Activated CD8-positive, alpha-beta T cell treated with anti-CD3 and anti-CD28 coated beads, Interleukin-2, amount 10 ng/mL, durations not matched to agents 7 days and 5 days (primary cell): ENCODE measurements at regions not wholly inside any gene's neighbourhood (a gene's known extent, or its start where the extent isn't known, plus 50 kb on each side); places are given as distances from the start of the nearest gene placed in this dataset.
"Not testable (repeated sequence)": the region's sequence is repeated elsewhere in the genome, so short reads cannot be mapped to it uniquely, and the experiment has no call there.

Experiments used
- ATAC-seq: fragments of 150-1000 bp; cut with Tn5 transposase; one replicate; pipeline ENCODE4 v1.10.0; 2021; ENCODE audit warnings: moderate library complexity
- CTCF ChIA-PET: fragments of 350-600 bp; sonication (Branson Sonifier 250); formaldehyde crosslinking; loops from one replicate; lab custom pipeline; 2021; ENCODE audit warnings: antibody characterized with exemption; lab: Charles Lee
- POLR2A ChIA-PET: fragments of 350-600 bp; sonication (Branson Sonifier 250); formaldehyde crosslinking; loops from one replicate; lab custom pipeline; 2021; ENCODE audit warnings: antibody characterized with exemption; lab: Charles Lee
- DNase-seq: peaks from one replicate; pipeline ENCODE4 v3.0.0-alpha.2; 2020
- H3K27ac Mint-ChIP-seq: one replicate; pipeline ENCODE4 v1.8.0; 2021; ENCODE audit warnings: mild to moderate bottlenecking, mixed read lengths
- H3K27me3 Mint-ChIP-seq: one replicate; pipeline ENCODE4 v1.8.0; 2021; ENCODE audit warnings: low read depth, mixed read lengths
- H3K36me3 Mint-ChIP-seq: one replicate; pipeline ENCODE4 v1.8.0; 2021; ENCODE audit warnings: low read depth, mixed read lengths
- H3K4me1 Mint-ChIP-seq: one replicate; pipeline ENCODE4 v1.8.0; 2021; ENCODE audit warnings: low read depth, mixed read lengths
- H3K4me3 Mint-ChIP-seq: one replicate; pipeline ENCODE4 v1.8.0; 2021; ENCODE audit warnings: mild to moderate bottlenecking, mixed read lengths
- H3K9me3 Mint-ChIP-seq: one replicate; pipeline ENCODE4 v1.8.0; 2022; ENCODE audit warnings: mixed read lengths; ENCODE audit not compliant: insufficient read depth

DNA sequence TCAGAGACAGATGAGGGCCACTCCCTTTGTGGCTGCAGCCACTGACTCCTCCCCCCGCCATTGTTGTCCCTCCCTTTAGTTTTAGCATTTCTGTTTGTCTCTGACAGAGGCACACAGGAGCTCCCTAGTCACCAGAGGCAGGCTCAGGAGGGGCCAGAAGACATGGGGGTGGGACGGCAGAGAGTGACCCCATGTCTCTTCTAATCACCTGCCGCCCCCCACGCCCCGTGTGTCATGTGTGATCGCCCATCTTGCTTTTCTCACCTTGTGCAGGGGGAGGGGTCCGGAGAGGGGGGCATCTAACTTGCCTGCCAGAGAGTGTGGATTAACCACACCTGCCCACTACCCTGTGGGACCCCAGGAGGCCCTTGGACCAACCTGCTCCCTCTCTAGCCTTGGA is 246.7 kb upstream of the TP53TG3C start:
- POLR2A ChIA-PET, result not testable (repeated sequence)

DNA sequence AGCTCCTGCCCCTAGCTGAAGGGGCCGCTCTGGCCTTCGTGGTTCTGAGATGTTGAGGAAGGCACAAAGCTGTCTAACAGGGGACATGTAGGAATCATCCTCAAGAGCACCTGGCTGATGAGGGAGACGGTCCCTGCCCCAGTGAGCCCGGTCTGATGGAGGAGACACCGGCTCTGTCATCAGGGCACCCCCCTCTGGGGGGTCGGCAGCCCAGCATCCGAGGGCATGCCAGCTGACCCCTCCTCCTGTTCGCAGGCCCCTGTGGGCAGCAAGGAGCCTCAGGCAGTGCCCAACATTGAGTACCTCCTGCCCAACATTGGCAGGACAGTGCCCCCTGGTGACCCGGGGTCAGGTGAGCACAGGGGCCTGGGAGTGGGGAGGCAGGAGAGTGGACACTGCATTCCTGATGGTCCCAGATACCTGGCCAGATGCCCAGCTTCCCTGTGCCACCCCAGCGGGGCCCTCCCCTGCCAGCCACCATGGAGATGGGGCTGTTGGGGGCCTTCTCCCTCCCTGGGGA is 247.9 kb upstream of the TP53TG3C start:
- H3K4me1 Mint-ChIP-seq, H3K9me3 Mint-ChIP-seq, ATAC-seq, POLR2A ChIA-PET, DNase-seq, H3K36me3 Mint-ChIP-seq, H3K27ac Mint-ChIP-seq, H3K4me3 Mint-ChIP-seq, CTCF ChIA-PET, H3K27me3 Mint-ChIP-seq: not testable (repeated sequence)

More for the DNA sequence above, 246.7 kb upstream of the TP53TG3C start:
- H3K27me3 Mint-ChIP-seq, H3K36me3 Mint-ChIP-seq, H3K4me3 Mint-ChIP-seq, H3K27ac Mint-ChIP-seq, ATAC-seq, H3K9me3 Mint-ChIP-seq, DNase-seq, CTCF ChIA-PET, H3K4me1 Mint-ChIP-seq: not testable (repeated sequence)

DNA sequence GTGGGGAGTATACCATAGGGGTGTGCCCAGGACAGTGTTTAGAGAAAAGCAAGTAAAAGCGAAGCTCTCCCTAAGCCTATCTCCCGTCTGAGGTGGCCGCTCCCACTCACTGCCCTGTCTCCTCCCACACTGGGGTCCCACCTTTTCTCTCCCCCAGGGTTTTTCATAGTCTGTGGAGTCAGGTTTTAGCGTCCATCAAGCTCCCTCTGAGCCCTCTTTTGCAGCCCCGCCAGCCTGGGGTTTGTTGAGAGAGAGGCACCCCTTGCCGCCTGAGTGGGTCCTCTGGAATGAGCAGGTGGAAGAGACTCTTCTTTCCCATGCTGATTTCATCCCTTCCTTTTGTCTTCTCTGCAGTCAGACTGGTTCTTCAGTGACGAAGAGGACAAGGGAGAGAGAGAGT is 248.7 kb upstream of the TP53TG3C start:
- H3K36me3 Mint-ChIP-seq, H3K9me3 Mint-ChIP-seq, POLR2A ChIA-PET, H3K4me3 Mint-ChIP-seq, H3K4me1 Mint-ChIP-seq, DNase-seq, H3K27ac Mint-ChIP-seq, ATAC-seq, CTCF ChIA-PET, H3K27me3 Mint-ChIP-seq: not testable (repeated sequence)

DNA sequence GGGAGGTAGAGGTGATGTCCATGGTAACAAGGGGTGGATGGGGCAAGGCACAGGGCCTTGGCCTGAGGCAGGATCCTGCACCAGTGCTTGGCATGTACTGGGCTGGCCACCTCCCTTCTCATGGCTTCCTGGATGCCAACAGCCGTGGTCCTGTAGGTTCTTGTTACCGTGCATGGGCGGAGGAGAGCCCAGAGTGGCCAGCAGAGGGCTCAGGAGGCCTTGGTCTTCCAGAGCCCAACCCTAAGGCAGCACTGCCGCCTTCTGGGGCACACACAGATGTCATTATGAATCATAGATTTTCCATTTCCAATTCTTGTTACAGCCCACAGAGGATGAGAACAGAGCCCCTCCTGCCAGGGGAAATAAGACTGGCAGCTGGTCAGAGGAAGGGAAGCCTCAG is 254.2 kb upstream of the TP53TG3C start:
- DNase-seq, POLR2A ChIA-PET, H3K27ac Mint-ChIP-seq, CTCF ChIA-PET, H3K27me3 Mint-ChIP-seq, H3K36me3 Mint-ChIP-seq, ATAC-seq, H3K4me1 Mint-ChIP-seq, H3K4me3 Mint-ChIP-seq, H3K9me3 Mint-ChIP-seq: not testable (repeated sequence)

DNA sequence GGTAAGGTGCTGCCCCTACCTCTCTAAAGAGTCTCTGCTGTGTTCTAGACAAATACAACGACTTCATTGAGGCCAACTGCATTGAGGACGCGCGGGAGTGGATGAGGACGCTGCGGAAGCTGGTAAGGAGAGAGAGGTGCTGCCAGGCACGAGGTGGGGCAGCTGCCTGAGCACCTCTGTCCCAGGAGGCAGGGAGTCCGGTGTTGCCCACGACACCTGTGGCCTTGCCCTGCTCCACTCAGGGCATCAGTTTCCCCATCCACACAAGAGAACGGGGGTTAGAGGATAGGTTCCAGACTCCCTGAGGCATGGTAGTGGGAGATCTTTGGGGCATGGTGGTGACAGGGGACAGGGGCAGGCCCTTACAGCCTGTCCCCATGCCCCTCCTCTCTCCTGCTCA is 256.1 kb upstream of the TP53TG3C start:
- H3K36me3 Mint-ChIP-seq, POLR2A ChIA-PET, H3K27me3 Mint-ChIP-seq, DNase-seq, H3K9me3 Mint-ChIP-seq, CTCF ChIA-PET, H3K4me3 Mint-ChIP-seq, H3K4me1 Mint-ChIP-seq, H3K27ac Mint-ChIP-seq, ATAC-seq: not testable (repeated sequence)

DNA sequence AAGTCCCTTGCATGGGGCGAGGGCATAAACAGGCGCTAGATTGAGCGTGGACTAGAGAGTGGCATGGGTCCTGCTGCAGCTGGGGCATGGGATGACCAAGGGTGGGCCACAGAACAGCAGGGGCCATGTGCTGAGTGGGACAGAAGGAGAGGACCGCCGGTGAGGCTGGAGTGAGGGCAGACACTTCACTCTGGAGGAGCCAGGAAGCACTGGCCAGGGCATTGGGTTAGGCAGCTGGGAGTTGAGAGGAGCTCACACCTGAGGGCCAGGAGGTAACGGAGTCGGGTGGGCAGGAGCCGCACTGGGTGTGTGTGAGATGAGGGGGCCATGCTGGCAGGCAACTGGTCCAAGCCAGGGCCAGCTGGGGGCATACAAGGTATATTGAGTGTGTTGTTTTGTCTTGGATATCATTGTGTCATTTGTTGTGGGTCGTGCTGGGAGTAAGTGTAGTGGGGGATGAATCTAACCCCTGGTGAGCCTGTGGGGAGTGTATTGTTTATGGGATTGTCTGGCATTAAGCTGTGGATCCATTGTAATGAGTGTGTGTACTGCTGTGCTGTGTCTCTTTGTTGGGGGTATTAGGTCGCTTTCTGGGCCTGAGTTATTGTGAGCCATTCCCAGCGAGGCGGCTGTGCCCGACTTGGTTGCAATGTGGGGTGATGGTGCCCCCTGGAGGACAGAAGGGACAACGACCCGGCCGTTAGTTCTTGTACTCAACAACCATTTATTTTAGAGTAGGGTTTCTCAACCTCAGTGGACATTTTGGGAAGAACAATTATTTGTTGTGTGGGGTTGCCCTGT is 256.5 kb upstream of the TP53TG3 start:
- CTCF ChIA-PET, POLR2A ChIA-PET: not testable (repeated sequence)

DNA sequence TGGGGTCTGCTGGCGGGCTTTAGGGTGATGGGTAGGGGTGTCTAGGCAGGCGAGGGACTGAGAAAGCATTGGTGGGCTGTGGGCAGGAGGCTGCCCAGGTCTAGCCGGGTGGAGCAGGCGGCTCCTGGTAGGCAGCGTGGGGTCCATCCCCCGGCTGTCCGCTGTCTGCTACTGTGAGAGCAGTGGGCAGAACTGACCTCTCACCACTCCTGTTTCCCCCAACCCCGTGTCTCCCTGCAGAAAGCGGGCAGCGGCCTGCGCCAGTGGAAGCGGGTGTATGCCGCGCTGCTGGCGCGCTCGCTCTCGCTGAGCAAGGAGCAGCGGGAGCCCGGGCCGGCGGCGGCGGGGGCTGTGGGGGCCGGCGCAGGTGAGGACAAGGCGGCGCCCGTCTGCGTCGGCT is 249.2 kb upstream of the TP53TG3 start:
- ATAC-seq, H3K36me3 Mint-ChIP-seq, H3K4me1 Mint-ChIP-seq, H3K27me3 Mint-ChIP-seq, H3K9me3 Mint-ChIP-seq, H3K4me3 Mint-ChIP-seq, H3K27ac Mint-ChIP-seq, DNase-seq, CTCF ChIA-PET, POLR2A ChIA-PET: not testable (repeated sequence)

More for the DNA sequence above, 256.5 kb upstream of the TP53TG3 start:
- ATAC-seq, H3K4me3 Mint-ChIP-seq, H3K27ac Mint-ChIP-seq, H3K4me1 Mint-ChIP-seq, H3K36me3 Mint-ChIP-seq, H3K9me3 Mint-ChIP-seq, H3K27me3 Mint-ChIP-seq: not testable (repeated sequence)
- peak; percentile 20 for DNase-seq

DNA sequence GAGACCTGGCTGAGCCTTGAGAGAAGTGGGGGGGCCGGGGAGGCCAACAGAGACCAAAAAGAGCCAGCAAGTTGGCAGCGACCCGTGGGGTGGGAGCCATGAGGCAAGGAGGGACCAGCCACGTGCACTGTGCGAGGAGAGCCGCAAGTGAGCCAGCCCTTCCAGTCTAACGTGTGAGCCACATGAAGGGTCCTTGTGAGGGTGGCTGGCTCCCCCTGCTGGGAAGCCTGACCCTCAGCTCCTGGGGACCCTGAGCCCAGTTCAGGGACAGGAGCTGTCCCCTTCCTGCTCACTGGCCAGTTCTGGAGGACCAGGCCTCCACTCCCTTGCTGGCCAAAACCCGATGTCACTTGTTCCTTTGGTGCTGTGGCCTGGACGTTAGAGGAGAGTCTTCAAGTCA is 246.6 kb upstream of the TP53TG3 start:
- DNase-seq, ATAC-seq, H3K36me3 Mint-ChIP-seq, H3K27me3 Mint-ChIP-seq, H3K4me1 Mint-ChIP-seq, H3K4me3 Mint-ChIP-seq, H3K9me3 Mint-ChIP-seq, CTCF ChIA-PET, H3K27ac Mint-ChIP-seq, POLR2A ChIA-PET: not testable (repeated sequence)

DNA sequence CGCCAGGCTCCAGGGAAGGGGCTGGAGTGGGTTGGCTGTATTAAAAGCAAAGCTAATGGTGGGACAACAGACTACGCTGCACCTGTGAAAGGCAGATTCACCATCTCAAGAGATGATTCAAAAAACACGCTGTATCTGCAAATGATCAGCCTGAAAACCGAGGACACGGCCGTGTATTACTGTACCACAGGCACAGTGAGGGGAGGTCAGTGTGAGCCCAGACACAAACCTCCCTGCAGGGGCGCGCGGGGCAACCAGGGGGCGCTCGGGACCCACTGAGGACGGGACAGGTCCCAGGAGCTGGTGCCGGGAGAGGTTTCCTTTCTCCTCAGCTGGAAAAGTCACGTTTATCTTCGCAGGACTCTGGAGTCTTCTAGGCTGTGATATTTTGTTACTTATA is 239.4 kb upstream of the TP53TG3 start:
- DNase-seq, H3K27me3 Mint-ChIP-seq, ATAC-seq, POLR2A ChIA-PET, H3K4me3 Mint-ChIP-seq, H3K9me3 Mint-ChIP-seq, CTCF ChIA-PET, H3K36me3 Mint-ChIP-seq, H3K27ac Mint-ChIP-seq, H3K4me1 Mint-ChIP-seq: not testable (repeated sequence)

DNA sequence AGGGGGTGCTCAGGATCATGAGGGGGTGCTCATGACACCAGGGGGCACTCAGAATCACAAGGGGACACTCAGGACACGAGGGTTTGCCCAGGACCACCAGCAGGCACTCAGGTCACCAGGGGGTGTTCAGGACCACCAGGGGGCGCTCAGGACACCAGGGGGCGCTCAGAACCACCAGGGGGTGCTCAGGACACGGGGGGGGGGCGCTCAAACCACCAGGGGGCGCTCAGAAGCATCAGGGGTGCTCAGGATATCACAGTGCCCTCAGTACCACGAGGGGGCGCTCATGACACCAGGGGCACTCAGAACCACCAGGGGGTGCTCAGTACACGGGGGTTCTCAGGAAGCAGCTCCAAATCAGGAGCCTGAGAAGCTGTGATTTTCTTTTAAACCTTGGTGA is 221.8 kb upstream of the TP53TG3 start:
- ATAC-seq, CTCF ChIA-PET, POLR2A ChIA-PET, H3K27ac Mint-ChIP-seq, H3K4me3 Mint-ChIP-seq, H3K27me3 Mint-ChIP-seq, H3K4me1 Mint-ChIP-seq, H3K9me3 Mint-ChIP-seq, H3K36me3 Mint-ChIP-seq: not testable (repeated sequence)
- peak; percentile 22 for DNase-seq

DNA sequence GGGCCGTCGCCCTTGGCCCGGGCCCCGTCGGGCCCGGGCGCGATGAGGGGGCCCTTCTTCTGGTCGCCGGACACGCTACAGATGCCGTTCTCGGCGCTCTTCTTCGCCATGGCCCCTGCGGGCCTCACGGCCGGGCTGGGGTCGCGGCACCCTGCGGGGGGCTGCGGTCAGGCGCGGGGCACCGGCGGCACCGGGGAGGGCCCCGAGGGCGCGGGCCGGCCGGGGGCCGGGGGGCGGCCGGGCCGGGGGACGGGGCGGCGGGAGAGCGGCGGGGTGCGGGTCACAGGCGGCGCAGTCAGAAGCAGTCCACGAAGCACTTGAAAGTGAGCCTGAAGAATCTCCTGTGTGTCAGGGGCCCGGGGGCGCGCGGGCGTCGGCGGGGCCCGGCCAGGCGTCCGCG is 209.4 kb upstream of the TP53TG3 start:
- H3K27me3 Mint-ChIP-seq, CTCF ChIA-PET, H3K9me3 Mint-ChIP-seq, ATAC-seq, POLR2A ChIA-PET, H3K36me3 Mint-ChIP-seq, DNase-seq, H3K4me1 Mint-ChIP-seq, H3K4me3 Mint-ChIP-seq, H3K27ac Mint-ChIP-seq: not testable (repeated sequence)

DNA sequence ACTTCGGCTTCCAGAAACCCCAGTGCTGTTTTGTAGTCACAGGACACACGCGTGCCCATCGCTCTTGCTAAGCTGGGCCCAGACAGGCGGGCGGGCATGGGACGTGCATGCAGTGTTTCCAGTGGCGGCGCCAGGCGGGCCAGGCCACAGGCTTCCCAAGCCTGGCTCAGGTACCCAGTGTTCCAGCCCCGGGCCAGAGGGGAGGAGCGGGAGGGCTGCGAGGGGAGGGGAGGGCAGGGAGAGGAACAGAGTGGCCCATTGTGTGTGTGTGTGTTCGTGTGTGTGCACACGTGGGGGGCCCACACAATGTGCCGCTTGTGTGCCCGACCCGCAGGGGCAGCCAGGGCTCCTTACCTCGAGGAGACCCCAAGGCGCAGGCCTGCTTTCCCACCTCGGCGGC is 208.6 kb upstream of the TP53TG3 start:
- POLR2A ChIA-PET, H3K9me3 Mint-ChIP-seq, ATAC-seq, H3K27ac Mint-ChIP-seq, H3K36me3 Mint-ChIP-seq, H3K4me3 Mint-ChIP-seq, H3K27me3 Mint-ChIP-seq, H3K4me1 Mint-ChIP-seq, CTCF ChIA-PET, DNase-seq: not testable (repeated sequence)
